Hypothalamus (tissue), 51 donors: ENCODE measurements at regions not wholly inside any gene's neighbourhood (a gene's known extent, or its start where the extent isn't known, plus 50 kb on each side); places are given as distances from the start of the nearest gene placed in this dataset.
"Not testable (repeated sequence)": the region's sequence is repeated elsewhere in the genome, so short reads cannot be mapped to it uniquely, and the experiment has no call there.

Experiments
- DNase-seq, 51 donors: peaks; one replicate each; lab custom pipeline; 2025; lab: John Stamatoyannopoulos, UW

GRCh38 chr3:95521396-95521795, 1293.0 kb upstream of the EPHA6 start:
- DNase-seq = no peak

- DNase-seq = no peak
Observed at GRCh38 chr3:95522449-95522848, 1291.9 kb upstream of the EPHA6 start.

- DNase-seq = no peak
Observed at GRCh38 chr3:95539950-95540483, 1274.4 kb upstream of the EPHA6 start.

GRCh38 chr3:95565502-95565901, 1248.9 kb upstream of the EPHA6 start:
- no peak for DNase-seq

- no peak for DNase-seq
Observed at GRCh38 chr3:95567346-95567745, 1247.0 kb upstream of the EPHA6 start.

GRCh38 chr3:95586754-95587153, 1227.6 kb upstream of the EPHA6 start:
- no peak for DNase-seq

- not testable (repeated sequence) for DNase-seq
Observed at GRCh38 chr3:95587641-95588040, 1226.8 kb upstream of the EPHA6 start.

- no peak for DNase-seq
Observed at GRCh38 chr3:95588473-95588872, 1225.9 kb upstream of the EPHA6 start.

- DNase-seq = no peak
Observed at GRCh38 chr3:95595416-95596075, 1218.8 kb upstream of the EPHA6 start.

GRCh38 chr3:95607926-95608325, 1206.5 kb upstream of the EPHA6 start:
- DNase-seq = no peak

- no peak for DNase-seq
Observed at GRCh38 chr3:95609411-95609810, 1205.0 kb upstream of the EPHA6 start.

- no peak for DNase-seq
Observed at GRCh38 chr3:95612611-95613010, 1201.8 kb upstream of the EPHA6 start.

GRCh38 chr3:95613993-95614392, 1200.4 kb upstream of the EPHA6 start:
- no peak for DNase-seq

GRCh38 chr3:95615592-95616310, 1198.6 kb upstream of the EPHA6 start:
- no peak for DNase-seq

- DNase-seq = no peak
Observed at GRCh38 chr3:95626107-95626506, 1188.3 kb upstream of the EPHA6 start.

GRCh38 chr3:95627293-95627692, 1187.1 kb upstream of the EPHA6 start:
- DNase-seq = no peak

GRCh38 chr3:95627697-95628096, 1186.7 kb upstream of the EPHA6 start:
- no peak for DNase-seq

GRCh38 chr3:95629802-95630201, 1184.6 kb upstream of the EPHA6 start:
- DNase-seq = no peak

GRCh38 chr3:95645291-95645690, 1169.1 kb upstream of the EPHA6 start:
- DNase-seq = no peak

GRCh38 chr3:95654570-95655362, 1159.6 kb upstream of the EPHA6 start:
- DNase-seq = no peak

GRCh38 chr3:95655363-95655986, 1158.9 kb upstream of the EPHA6 start:
- no peak for DNase-seq
